Left lung (tissue), 4 donors: ENCODE measurements at regions not wholly inside any gene's neighbourhood (a gene's known extent, or its start where the extent isn't known, plus 50 kb on each side); places are given as distances from the start of the nearest gene placed in this dataset.
A peak's percentile ranks its signal among the peaks of the same experiment; 100 is the strongest.

Experiments used
- ATAC-seq: fragments of 200-7000 bp; cut with Tn5 transposase; one replicate; pipeline ENCODE4 v1.9.1; 2020; ENCODE audit warnings: moderate library complexity
- DNase-seq, 4 donors: peaks; one replicate each; pipeline ENCODE4 v3.0.0-alpha.2; 2013 to 2020
- H3K27ac ChIP-seq, 2 donors: fragments of 200-600 bp; sonication (generic) in 1 of 2; one replicate each; pipeline versions ENCODE4 v1.5.0 to v1.8.0; 2020 to 2021
- H3K27me3 ChIP-seq, 2 donors: fragments of 200-600 bp; sonication (generic) in 1 of 2; one replicate each; pipeline versions ENCODE4 v1.5.0 to v1.8.0; 2020 to 2021
- H3K36me3 ChIP-seq, 2 donors: fragments of 200-600 bp; sonication (generic) in 1 of 2; one replicate each; pipeline versions ENCODE4 v1.5.0 to v1.8.0; 2020 to 2021
- H3K4me1 ChIP-seq, 2 donors: fragments of 200-600 bp; one replicate each; pipeline ENCODE4 v1.8.0; 2021
- H3K4me3 ChIP-seq, 2 donors: fragments of 200-600 bp; sonication (generic) in 1 of 2; one replicate each; pipeline versions ENCODE4 v1.5.0 to v1.8.0; 2020 to 2021; ENCODE audit warnings: mild to moderate bottlenecking in 1 of 2
- H3K9me3 ChIP-seq, 2 donors: fragments of 200-600 bp; sonication (generic) in 1 of 2; one replicate each; pipeline versions ENCODE4 v1.5.0 to v1.8.0; 2020 to 2021
- intact Hi-C, 2 donors: fragments of 100-400 bp; cut with DNase I; formaldehyde crosslinking; loops; one replicate each; pipeline versions ENCODE4 v1.11.2 to v1.14.2; 2022
- TF ChIP-seq, protein P1 (sequence below), 2 donors: fragments of 200-600 bp; sonication (generic) in 1 of 2; IDR thresholded peaks; one replicate each; pipeline versions ENCODE4 v1.5.0 to v1.8.0; 2021; ENCODE audit warnings: antibody characterized with exemption in 2 of 2
- donor health status: DM: no; HTN: yes; CAD: no.
- donor health status: DM: no; HTN: no; CAD: no.

DNA sequence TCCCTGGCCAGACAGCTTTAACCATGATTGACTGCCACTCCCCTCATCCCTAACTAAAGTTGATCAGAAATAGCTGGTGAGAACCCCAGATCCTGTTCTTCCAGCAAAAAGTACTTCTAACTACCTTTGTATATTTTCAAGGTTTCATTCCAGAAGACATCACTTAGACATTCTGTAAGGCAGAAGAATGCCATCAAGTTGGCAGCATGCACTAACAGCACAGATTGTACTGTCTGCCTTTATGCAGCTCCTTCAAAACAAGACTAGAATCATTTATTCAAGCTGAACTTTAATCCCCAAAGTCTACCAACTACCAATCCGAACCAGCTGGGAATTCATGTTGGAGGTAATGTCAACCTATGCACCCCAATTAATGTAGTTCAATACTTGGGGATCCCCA is 167.6 kb upstream of the KLHL1 start:
- H3K9me3 ChIP-seq, result no peaks in the 10 kb centered on the region
- H3K27me3 ChIP-seq, result no peaks in the 10 kb centered on the region
- intact Hi-C loops, result no loop called here
- H3K4me1 ChIP-seq, result no peaks in the 10 kb centered on the region
- H3K27ac ChIP-seq, result no peak overlapping the region
- no peak for DNase-seq
- ATAC-seq, result no peak
- no peak overlapping the region for H3K4me3 ChIP-seq
- no peaks in the 10 kb centered on the region for H3K36me3 ChIP-seq
- TF ChIP-seq, protein P1, sequence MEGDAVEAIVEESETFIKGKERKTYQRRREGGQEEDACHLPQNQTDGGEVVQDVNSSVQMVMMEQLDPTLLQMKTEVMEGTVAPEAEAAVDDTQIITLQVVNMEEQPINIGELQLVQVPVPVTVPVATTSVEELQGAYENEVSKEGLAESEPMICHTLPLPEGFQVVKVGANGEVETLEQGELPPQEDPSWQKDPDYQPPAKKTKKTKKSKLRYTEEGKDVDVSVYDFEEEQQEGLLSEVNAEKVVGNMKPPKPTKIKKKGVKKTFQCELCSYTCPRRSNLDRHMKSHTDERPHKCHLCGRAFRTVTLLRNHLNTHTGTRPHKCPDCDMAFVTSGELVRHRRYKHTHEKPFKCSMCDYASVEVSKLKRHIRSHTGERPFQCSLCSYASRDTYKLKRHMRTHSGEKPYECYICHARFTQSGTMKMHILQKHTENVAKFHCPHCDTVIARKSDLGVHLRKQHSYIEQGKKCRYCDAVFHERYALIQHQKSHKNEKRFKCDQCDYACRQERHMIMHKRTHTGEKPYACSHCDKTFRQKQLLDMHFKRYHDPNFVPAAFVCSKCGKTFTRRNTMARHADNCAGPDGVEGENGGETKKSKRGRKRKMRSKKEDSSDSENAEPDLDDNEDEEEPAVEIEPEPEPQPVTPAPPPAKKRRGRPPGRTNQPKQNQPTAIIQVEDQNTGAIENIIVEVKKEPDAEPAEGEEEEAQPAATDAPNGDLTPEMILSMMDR (IDR thresholded peaks at IDR 0.05), result no peak

DNA sequence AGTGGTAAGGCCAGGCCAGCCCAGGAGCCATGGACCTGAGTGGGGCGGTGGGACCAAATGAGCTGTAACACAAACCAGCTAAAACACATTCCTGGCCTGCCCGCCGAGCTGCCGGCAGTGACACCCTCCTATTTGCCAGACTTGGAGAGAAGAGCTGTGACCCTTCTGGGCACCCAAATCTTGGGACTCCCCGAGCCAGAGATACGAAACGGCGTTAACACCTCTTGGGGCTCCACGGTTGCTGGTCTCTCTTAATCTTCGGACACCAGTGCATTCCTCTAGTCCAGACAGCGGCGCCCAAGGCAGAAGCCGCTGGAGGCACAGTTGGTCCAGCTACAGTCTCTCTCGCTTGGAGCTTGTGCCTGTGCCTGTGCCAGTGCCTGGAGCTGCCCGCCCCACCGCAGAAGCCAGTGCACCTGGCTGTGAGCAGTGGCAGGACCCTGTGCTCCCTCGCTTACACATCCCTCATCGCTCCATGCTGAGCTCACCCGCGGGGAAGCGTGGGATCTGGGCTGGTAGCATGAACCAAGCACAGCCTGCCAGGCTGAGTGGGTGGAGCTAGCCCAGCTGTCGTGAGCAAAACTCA is 147.2 kb upstream of the KLHL1 start:
- Histone ChIP-seq H3K27me3 (no peaks in the 10 kb centered on the region), H3K4me3 (no peak overlapping the region), H3K9me3 (peaks cover 0 to 9% of the 10 kb centered on the region in 2 donors), H3K36me3 (no peaks in the 10 kb centered on the region), H3K27ac (no peak overlapping the region), H3K4me1 (no peaks in the 10 kb centered on the region)
- TF ChIP-seq, protein P1 (IDR thresholded peaks at IDR 0.05), result no peak
- intact Hi-C loops, result no loop called here
- no peak for ATAC-seq
- peak in 1 of 4 donors; percentile 51 for DNase-seq

DNA sequence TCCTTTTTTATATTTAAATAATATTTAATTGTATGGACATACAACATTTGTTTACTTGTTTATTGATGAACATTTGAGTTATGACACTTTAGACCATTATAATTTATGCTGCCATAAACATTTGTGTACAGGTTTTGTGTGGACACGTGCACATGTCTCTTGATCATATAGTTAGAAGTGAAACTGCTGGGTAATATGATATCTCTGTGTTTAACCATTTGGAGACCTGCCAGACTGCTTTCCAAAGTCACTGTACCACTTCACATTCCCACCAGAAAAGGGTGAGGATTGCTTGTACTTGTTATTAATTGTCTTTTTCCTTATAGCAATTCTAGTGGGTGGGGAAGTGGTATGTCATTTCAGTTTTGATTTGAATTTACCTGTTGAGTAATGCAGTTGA is 145.6 kb upstream of the KLHL1 start:
- ATAC-seq, result no peak
- Histone ChIP-seq H3K4me1 (no peaks in the 10 kb centered on the region), H3K4me3 (no peak overlapping the region), H3K27me3 (no peaks in the 10 kb centered on the region), H3K27ac (no peak overlapping the region), H3K36me3 (no peaks in the 10 kb centered on the region), H3K9me3 (peaks cover 0 to 17% of the 10 kb centered on the region in 2 donors)
- intact Hi-C loops, result no loop called here
- peak in 2 of 4 donors; percentile 8 to 36 for DNase-seq
- TF ChIP-seq, protein P1 (IDR thresholded peaks at IDR 0.05), result no peak

DNA sequence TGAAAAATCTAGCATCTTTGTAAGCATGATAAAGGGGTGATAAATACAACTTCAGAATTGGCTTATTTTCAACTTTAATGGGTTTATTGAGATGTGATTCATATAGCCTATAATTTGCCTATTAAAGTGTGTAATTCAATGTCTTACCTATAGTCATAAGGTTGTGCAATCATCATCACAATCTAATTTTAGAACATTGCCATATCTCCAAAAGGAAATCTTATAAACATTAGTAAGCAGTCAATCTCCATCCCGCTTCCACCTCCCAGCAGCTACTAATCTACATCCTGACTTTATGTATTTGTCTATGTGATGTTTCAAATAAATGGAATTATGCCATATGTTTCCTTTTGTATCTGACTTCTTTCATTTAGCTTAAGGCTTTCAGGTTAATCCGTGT is 145.2 kb upstream of the KLHL1 start:
- Histone ChIP-seq H3K36me3 (no peaks in the 10 kb centered on the region), H3K27ac (no peak overlapping the region), H3K4me3 (no peak overlapping the region), H3K27me3 (no peaks in the 10 kb centered on the region), H3K4me1 (no peaks in the 10 kb centered on the region), H3K9me3 (peaks cover 0 to 17% of the 10 kb centered on the region in 2 donors)
- DNase-seq (no peak), ATAC-seq (no peak)
- intact Hi-C loops, result no loop called here
- TF ChIP-seq, protein P1 (IDR thresholded peaks at IDR 0.05), result no peak

DNA sequence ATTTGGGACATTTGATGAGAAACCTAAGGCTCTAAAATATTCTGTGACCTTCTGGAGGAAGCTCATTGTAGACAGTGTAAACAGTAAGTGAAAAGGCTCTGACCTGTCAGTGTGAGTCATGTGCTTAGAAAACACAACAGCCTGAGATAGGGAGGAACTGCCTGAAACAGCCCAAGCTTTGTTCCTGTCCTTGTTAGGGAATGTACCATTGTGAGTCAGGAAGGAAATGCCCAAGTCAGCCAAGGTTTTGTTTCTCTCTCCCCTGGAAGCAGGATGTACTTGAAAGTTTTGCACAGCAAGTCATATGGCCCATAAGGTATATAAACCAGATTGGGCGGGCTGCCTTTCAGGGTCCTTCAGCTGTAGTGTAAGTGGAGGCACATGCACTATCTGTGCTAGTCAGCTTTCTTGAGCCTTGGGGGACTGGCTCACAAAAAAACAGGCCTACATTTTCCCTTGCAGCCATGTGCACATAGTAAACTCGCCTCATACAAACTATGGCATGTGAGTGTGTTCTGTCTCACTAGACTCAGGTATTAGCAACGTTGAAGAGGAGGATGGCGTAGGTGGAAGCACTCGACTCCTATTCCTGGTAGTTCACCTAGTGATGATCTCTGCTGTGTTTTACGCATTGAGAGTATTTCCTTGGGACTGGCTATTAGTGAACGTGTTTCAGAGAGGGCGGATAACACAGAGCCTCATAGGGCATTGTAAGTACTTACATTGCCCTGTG is 141.2 kb upstream of the KLHL1 start:
- Histone ChIP-seq H3K36me3 (no peaks in the 10 kb centered on the region), H3K9me3 (peaks cover 0 to 10% of the 10 kb centered on the region in 2 donors), H3K4me3 (no peak overlapping the region), H3K27ac (no peak overlapping the region), H3K27me3 (no peaks in the 10 kb centered on the region), H3K4me1 (no peaks in the 10 kb centered on the region)
- DNase-seq, result no peak
- peak; percentile 49 for ATAC-seq
- TF ChIP-seq, protein P1 (IDR thresholded peaks at IDR 0.05), result no peak
- intact Hi-C loops, result no loop called here
